Left ventricle myocardium inferior (tissue), 1 donor: ENCODE measurements at regions not wholly inside any gene's neighbourhood (a gene's known extent, or its start where the extent isn't known, plus 50 kb on each side); places are given as distances from the start of the nearest gene placed in this dataset.

Experiments used
- DNase-seq: peaks from one replicate; pipeline ENCODE4 v3.0.0-alpha.2; 2020
- H3K27ac ChIP-seq: fragments of 200-600 bp; replicated peaks from 2 replicates; pipeline ENCODE4 v1.8.0; 2021
- H3K27me3 ChIP-seq: fragments of 200-600 bp; 2 replicates; pipeline ENCODE4 v1.8.0; 2021; ENCODE audit warnings: low read depth
- H3K36me3 ChIP-seq: fragments of 200-600 bp; 2 replicates; pipeline ENCODE4 v1.8.0; 2021
- H3K4me1 ChIP-seq: fragments of 200-600 bp; 2 replicates; pipeline ENCODE4 v1.8.0; 2021
- H3K4me3 ChIP-seq: fragments of 200-600 bp; 2 replicates; pipeline ENCODE4 v1.8.0; 2021; ENCODE audit warnings: mild to moderate bottlenecking, moderate library complexity
- H3K9me3 ChIP-seq: fragments of 200-600 bp; replicated peaks from 2 replicates; pipeline ENCODE4 v1.8.0; 2021
- CTCF ChIP-seq: fragments of 200-600 bp; IDR thresholded peaks from 2 replicates; pipeline ENCODE4 v1.8.0; 2021; ENCODE audit warnings: antibody characterized with exemption, mild to moderate bottlenecking, borderline replicate concordance
- intact Hi-C: fragments of 100-400 bp; cut with micrococcal nuclease; formaldehyde crosslinking; loops from one replicate; pipeline ENCODE4 v1.11.0; 2022
- donor health status: DM: no; HTN: yes; CAD: no; lungs with severe emphysema.

DNA sequence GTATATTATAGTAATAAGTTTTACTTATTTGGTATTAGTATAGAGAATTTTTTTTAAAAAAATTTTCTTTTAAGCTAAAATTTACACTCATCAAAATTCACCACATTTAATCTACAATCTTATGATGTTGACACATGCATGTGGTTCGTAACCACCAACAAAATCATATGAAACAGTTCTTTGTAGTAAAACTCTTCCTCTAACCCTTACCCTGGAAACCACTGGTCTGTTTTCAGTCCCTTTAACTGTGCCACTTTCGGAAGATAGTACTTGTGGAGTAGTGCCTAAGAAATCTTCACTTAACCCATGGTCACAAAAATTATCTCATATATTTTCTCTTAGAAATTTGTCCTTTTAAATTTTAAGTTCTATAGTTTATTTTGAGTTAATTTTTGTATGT is 1498.8 kb downstream of the MAT2B start:
- no peak for DNase-seq
- no peak overlapping the region for H3K4me3 ChIP-seq
- H3K36me3 ChIP-seq, result no peaks in the 10 kb centered on the region
- no peaks in the 10 kb centered on the region for H3K4me1 ChIP-seq
- H3K27ac ChIP-seq, result no peak overlapping the region
- H3K27me3 ChIP-seq, result no peaks in the 10 kb centered on the region
- intact Hi-C loops, result no loop called here
- TF ChIP-seq CTCF, result no peak
- H3K9me3 ChIP-seq, result no peaks in the 10 kb centered on the region

DNA sequence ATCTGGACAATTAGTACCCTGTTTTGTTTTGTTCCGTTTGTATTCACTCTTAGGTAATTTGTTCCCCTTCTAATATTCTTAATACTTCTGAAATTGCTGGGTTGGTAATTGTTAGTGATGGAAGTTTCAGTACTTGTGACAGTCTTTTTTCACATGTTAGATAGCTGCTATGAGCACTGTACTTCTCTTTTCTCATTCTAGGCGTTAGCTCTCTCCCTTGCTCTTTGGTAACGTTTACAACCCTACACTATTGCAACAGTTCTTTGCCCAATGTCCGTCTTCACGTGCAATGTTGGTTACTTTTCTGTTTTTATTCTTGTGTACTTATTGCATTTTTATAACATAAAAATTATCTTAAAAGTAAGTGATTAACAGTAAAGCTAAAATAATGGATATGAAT is 1509.0 kb downstream of the MAT2B start:
- intact Hi-C loops, result no loop called here
- no peaks in the 10 kb centered on the region for H3K4me1 ChIP-seq

GRCh38 chr5:165015126-165015525 is 1509.7 kb downstream of the MAT2B start:
- Histone ChIP-seq H3K4me1 (no peaks in the 10 kb centered on the region), H3K9me3 (no peaks in the 10 kb centered on the region), H3K27me3 (no peaks in the 10 kb centered on the region), H3K4me3 (no peak overlapping the region), H3K36me3 (no peaks in the 10 kb centered on the region), H3K27ac (no peak overlapping the region)
- no peak for TF ChIP-seq CTCF
- intact Hi-C loops, result no loop called here
- no peak for DNase-seq

More for the DNA sequence above, 1509.0 kb downstream of the MAT2B start:
- no peaks in the 10 kb centered on the region for H3K9me3 ChIP-seq
- no peak for TF ChIP-seq CTCF
- H3K4me3 ChIP-seq, result no peak overlapping the region
- H3K36me3 ChIP-seq, result no peaks in the 10 kb centered on the region
- no peak overlapping the region for H3K27ac ChIP-seq
- no peaks in the 10 kb centered on the region for H3K27me3 ChIP-seq
- DNase-seq, result no peak

GRCh38 chr5:165015547-165015946 is 1510.1 kb downstream of the MAT2B start:
- Histone ChIP-seq H3K36me3 (no peaks in the 10 kb centered on the region), H3K4me1 (no peaks in the 10 kb centered on the region), H3K27ac (no peak overlapping the region), H3K9me3 (no peaks in the 10 kb centered on the region), H3K27me3 (no peaks in the 10 kb centered on the region), H3K4me3 (no peak overlapping the region)
- DNase-seq, result no peak
- TF ChIP-seq CTCF, result no peak
- intact Hi-C loops, result no loop called here

DNA sequence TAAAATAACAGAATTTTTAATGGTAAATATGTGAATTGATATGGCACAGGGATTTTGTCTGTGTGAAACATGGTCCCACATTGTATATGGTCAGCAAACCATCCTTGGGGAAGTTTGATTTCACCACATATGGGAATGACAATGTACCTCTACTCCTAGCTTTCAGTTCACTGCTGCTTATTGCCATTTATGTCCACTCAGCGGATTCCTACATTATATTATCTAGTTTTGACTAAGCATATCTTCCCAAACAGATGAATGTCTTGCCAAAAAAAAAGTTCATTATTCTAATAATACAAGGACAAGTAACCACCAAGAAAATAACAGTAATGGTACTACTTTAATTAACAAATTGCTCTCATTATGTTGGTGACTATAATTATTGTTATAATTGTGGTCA is 1521.6 kb downstream of the MAT2B start:
- DNase-seq, result no peak
- H3K27me3 ChIP-seq, result no peaks in the 10 kb centered on the region
- H3K27ac ChIP-seq, result no peak overlapping the region
- H3K9me3 ChIP-seq, result peaks cover 13% of the 10 kb centered on the region
- no peaks in the 10 kb centered on the region for H3K4me1 ChIP-seq
- no peak for TF ChIP-seq CTCF
- intact Hi-C loops, result no loop called here
- no peaks in the 10 kb centered on the region for H3K36me3 ChIP-seq
- H3K4me3 ChIP-seq, result no peak overlapping the region

DNA sequence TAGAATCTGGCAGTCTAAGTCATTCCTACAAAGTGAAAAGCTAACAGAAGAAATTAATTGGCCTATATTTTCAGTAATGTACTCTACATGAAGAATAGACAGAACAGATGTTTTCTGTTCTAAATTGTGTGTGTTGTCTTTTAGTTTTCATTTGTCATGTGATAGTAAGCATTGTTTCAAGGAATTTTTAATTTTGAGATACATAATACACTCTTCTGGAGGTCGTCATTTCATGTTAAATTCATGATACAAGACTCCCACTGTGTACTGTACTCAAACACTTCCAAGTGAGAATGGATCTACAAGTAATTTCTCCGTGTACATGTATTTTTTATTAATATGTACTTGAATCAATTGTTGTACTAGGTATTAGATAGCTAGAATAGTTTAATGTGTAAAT is 1522.9 kb downstream of the MAT2B start:
- intact Hi-C loops, result no loop called here
- no peak for TF ChIP-seq CTCF
- H3K36me3 ChIP-seq, result no peaks in the 10 kb centered on the region
- H3K4me3 ChIP-seq, result no peak overlapping the region
- no peak for DNase-seq
- H3K9me3 ChIP-seq, result peaks cover 13% of the 10 kb centered on the region
- no peak overlapping the region for H3K27ac ChIP-seq
- H3K4me1 ChIP-seq, result no peaks in the 10 kb centered on the region
- no peaks in the 10 kb centered on the region for H3K27me3 ChIP-seq
